H1 (cell line): ENCODE measurements at regions not wholly inside any gene's neighbourhood (a gene's known extent, or its start where the extent isn't known, plus 50 kb on each side); places are given as distances from the start of the nearest gene placed in this dataset.

Experiments
- CTCF ChIA-PET: fragments of 300-600 bp; sonication (Branson Sonifier 250); formaldehyde crosslinking; loops from one replicate; lab custom pipeline; 2021; ENCODE audit not compliant: partially characterized antibody; lab: Charles Lee
- POLR2A ChIA-PET: fragments of 300-600 bp; sonication (Branson Sonifier 250); formaldehyde crosslinking; loops from one replicate; lab custom pipeline; 2021; ENCODE audit warnings: inconsistent platforms; ENCODE audit not compliant: partially characterized antibody; lab: Charles Lee
- DNase-seq, 2 experiments: peaks; one replicate each; pipeline versions ENCODE4 v3.0.0 to v3.0.0-alpha.2; 2010 to 2022; ENCODE audit warnings: low spot score in 2 of 2, low read depth in 1 of 2, mixed read lengths in 1 of 2
- FAIRE-seq: peaks from 2 replicates; lab custom pipeline; 2011; peaks lifted over from hg19 to GRCh38; lab: Jason Lieb, UNC
- H2AFZ ChIP-seq: 2 replicates; pipeline ENCODE4 v1.8.1; 2012; ENCODE audit warnings: low read length, inconsistent platforms
- H2AK5ac ChIP-seq: 2 replicates; pipeline ENCODE4 v1.6.1; 2013; ENCODE audit warnings: low read depth, low read length
- H2BK120ac ChIP-seq: replicated peaks from 2 replicates; pipeline ENCODE3; 2013; ENCODE audit warnings: low read depth, low read length, inconsistent platforms
- H2BK12ac ChIP-seq: 2 replicates; pipeline ENCODE4 v1.6.1; 2013; ENCODE audit warnings: low read depth, low read length
- H2BK15ac ChIP-seq: 2 replicates; pipeline ENCODE4 v1.6.1; 2013; ENCODE audit warnings: low read length
- H2BK20ac ChIP-seq: 2 replicates; pipeline ENCODE4 v1.6.1; 2013; ENCODE audit warnings: low read length
- H2BK5ac ChIP-seq: 2 replicates; pipeline ENCODE4 v1.6.1; 2013; ENCODE audit warnings: low read depth, low read length
- H3K14ac ChIP-seq: 2 replicates; pipeline ENCODE4 v1.6.1; 2013; ENCODE audit warnings: inconsistent platforms; ENCODE audit not compliant: insufficient read length
- H3K18ac ChIP-seq: 2 replicates; pipeline ENCODE4 v1.6.1; 2013; ENCODE audit warnings: low read length; ENCODE audit errors: extremely low read depth
- H3K23ac ChIP-seq: 2 replicates; pipeline ENCODE4 v1.6.1; 2013; ENCODE audit warnings: inconsistent platforms; ENCODE audit not compliant: insufficient read length
- H3K23me2 ChIP-seq: 2 replicates; pipeline ENCODE4 v1.6.1; 2013; ENCODE audit warnings: low read depth, low read length
- H3K27ac ChIP-seq: 2 replicates; pipeline ENCODE4 v1.6.1; 2011; ENCODE audit warnings: low read depth, low read length, inconsistent platforms
- H3K27me3 ChIP-seq, 4 experiments: replicated peaks in 1 of 4; 1 replicate in 1 of 4; 2 replicates in 3 of 4; pipeline versions ENCODE4 v1.6.1 to v1.8.1; 2011 to 2013; ENCODE audit warnings: low read length in 3 of 4, mild to moderate bottlenecking in 3 of 4, inconsistent platforms in 2 of 4, mixed read lengths in 2 of 4, moderate library complexity in 1 of 4; ENCODE audit not compliant: control insufficient read depth in 3 of 4, insufficient read depth in 3 of 4; ENCODE audit errors: extremely low read depth in 1 of 4
- H3K36me3 ChIP-seq, 4 experiments: 2 replicates each; pipeline versions ENCODE4 v1.6.1 to v1.8.1; 2011 to 2013; ENCODE audit warnings: mild to moderate bottlenecking in 4 of 4, low read length in 3 of 4, moderate library complexity in 2 of 4, control low read depth in 1 of 4, inconsistent platforms in 1 of 4; ENCODE audit not compliant: insufficient read depth in 4 of 4, control insufficient read depth in 2 of 4
- H3K4ac ChIP-seq: replicated peaks from 2 replicates; pipeline ENCODE3; 2013; ENCODE audit warnings: low read length, low read depth, mixed read lengths, inconsistent platforms; ENCODE audit not compliant: insufficient read length
- H3K4me1 ChIP-seq, 4 experiments: replicated peaks in 1 of 4; 1 replicate in 1 of 4; 2 replicates in 3 of 4; pipeline versions ENCODE4 v1.6.1 to v1.8.1; 2011 to 2013; ENCODE audit warnings: low read length in 3 of 4, inconsistent platforms in 2 of 4, mixed read lengths in 1 of 4; ENCODE audit not compliant: insufficient read depth in 4 of 4, control insufficient read depth in 3 of 4
- H3K4me2 ChIP-seq, 2 experiments: 2 replicates each; pipeline versions ENCODE4 v1.6.1 to v1.8.1; 2011 to 2013; ENCODE audit warnings: low read depth in 2 of 2, low read length in 2 of 2, control low read depth in 1 of 2, inconsistent platforms in 1 of 2, mild to moderate bottlenecking in 1 of 2; ENCODE audit not compliant: insufficient read depth in 1 of 2
- H3K4me3 ChIP-seq, 4 experiments: fragments of 200-600, 300-600 bp in 1 of 4; sonication (generic), shearing (Covaris generic), sonication (Bioruptor Twin) in 1 of 4; 2 replicates each; pipeline versions ENCODE4 v1.5.1 to v1.8.1; 2011 to 2016; ENCODE audit warnings: low read length in 4 of 4, low read depth in 3 of 4, control low read depth in 2 of 4, inconsistent platforms in 2 of 4, mild to moderate bottlenecking in 2 of 4, mixed read lengths in 1 of 4, moderate library complexity in 1 of 4; ENCODE audit not compliant: insufficient read depth in 2 of 4; ENCODE audit errors: extremely low read depth in 1 of 4
- H3K56ac ChIP-seq: replicated peaks from 2 replicates; pipeline ENCODE3; 2013; ENCODE audit warnings: low read depth, mild to moderate bottlenecking, mixed read lengths, low read length, inconsistent platforms; ENCODE audit not compliant: insufficient read length
- H3K79me1 ChIP-seq: 2 replicates; pipeline ENCODE4 v1.6.1; 2013; ENCODE audit warnings: low read depth, low read length, control low read depth
- H3K79me2 ChIP-seq, 2 experiments: 2 replicates each; pipeline versions ENCODE4 v1.6.1 to v1.8.1; 2012 to 2013; ENCODE audit warnings: low read length in 2 of 2, mild to moderate bottlenecking in 2 of 2, inconsistent platforms in 1 of 2; ENCODE audit not compliant: insufficient read depth in 2 of 2, control insufficient read depth in 1 of 2
- H3K9ac ChIP-seq, 4 experiments: replicated peaks in 1 of 4; 1 replicate in 1 of 4; 2 replicates in 3 of 4; pipeline versions ENCODE4 v1.6.1 to v1.8.1; 2011 to 2013; ENCODE audit warnings: low read depth in 3 of 4, low read length in 3 of 4, control low read depth in 2 of 4, mild to moderate bottlenecking in 2 of 4, moderate library complexity in 2 of 4, inconsistent platforms in 1 of 4; ENCODE audit errors: extremely low read depth in 1 of 4
- H3K9me3 ChIP-seq, 2 experiments: 2 replicates each; pipeline versions ENCODE4 v1.6.1 to v1.8.1; 2012 to 2013; ENCODE audit warnings: mild to moderate bottlenecking in 2 of 2, moderate library complexity in 2 of 2, control low read depth in 1 of 2, inconsistent platforms in 1 of 2, low read depth in 1 of 2, low read length in 1 of 2, mixed read lengths in 1 of 2; ENCODE audit not compliant: insufficient read depth in 2 of 2
- H4K20me1 ChIP-seq, 2 experiments: replicated peaks in 1 of 2; 2 replicates each; pipeline versions ENCODE3 to v1.8.1; 2011 to 2013; ENCODE audit warnings: inconsistent platforms in 2 of 2, low read length in 2 of 2, mild to moderate bottlenecking in 1 of 2; ENCODE audit not compliant: insufficient read depth in 2 of 2, control insufficient read depth in 1 of 2
- H4K5ac ChIP-seq: 2 replicates; pipeline ENCODE4 v1.6.1; 2013; ENCODE audit warnings: low read length, low read depth, mixed read lengths, inconsistent platforms; ENCODE audit not compliant: insufficient read length
- H4K8ac ChIP-seq: 2 replicates; pipeline ENCODE4 v1.8.0; 2013; ENCODE audit warnings: mild to moderate bottlenecking, moderate library complexity, low read length, inconsistent platforms; ENCODE audit not compliant: insufficient read depth; ENCODE audit errors: extremely low read depth
- H4K91ac ChIP-seq: replicated peaks from 2 replicates; pipeline ENCODE3; 2013; ENCODE audit warnings: low read length, mixed read lengths, inconsistent platforms; ENCODE audit not compliant: insufficient read length
- CTCF ChIP-seq, 3 experiments: IDR thresholded peaks; 1 replicate in 2 of 3; 2 replicates in 1 of 3; pipeline versions ENCODE4 v1.5.1 to v1.6.1; 2011; ENCODE audit warnings: low read length in 3 of 3, mild to moderate bottlenecking in 3 of 3, inconsistent platforms in 2 of 3, low read depth in 1 of 3, moderate library complexity in 1 of 3; ENCODE audit not compliant: insufficient read depth in 1 of 3; ENCODE audit errors: control extremely low read depth in 1 of 3
- HDAC2 ChIP-seq, 2 experiments: fragments of 300-600 bp in 1 of 2; sonication (generic) in 1 of 2; IDR thresholded peaks; 2 replicates each; pipeline ENCODE4 v1.6.1; 2011 to 2012; ENCODE audit warnings: low read depth in 2 of 2, low read length in 2 of 2, mild to moderate bottlenecking in 2 of 2, moderate library complexity in 2 of 2, borderline replicate concordance in 1 of 2, inconsistent platforms in 1 of 2
- WGBS, 2 experiments: shearing (Covaris generic) in 1 of 2; methylation state at CpG; one replicate each; pipeline versions ENCODE4 v1.1.6 to v1.1.7; 2013 to 2015; ENCODE audit warnings: low lambda C conversion rate in 2 of 2, mixed read lengths in 2 of 2, inconsistent platforms in 1 of 2, low coverage in 1 of 2, missing lambda C conversion rate in 1 of 2; ENCODE audit not compliant: insufficient replicate concordance in 2 of 2, insufficient coverage in 1 of 2, insufficient read length in 1 of 2; ENCODE audit errors: extremely low coverage in 1 of 2, missing lambda C conversion rate in 1 of 2; 5-methylcytosine and 5-hydroxymethylcytosine counted together

GRCh38 chr9:12640016-12640587 is 53.1 kb upstream of the TYRP1 start:
- Histone ChIP-seq H3K14ac (no peak overlapping the region), H3K23ac (no peak overlapping the region), H3K79me1 (no peaks in the 10 kb centered on the region), H3K23me2 (no peaks in the 10 kb centered on the region; the same call in 1 of the 2 replicates), H3K27me3 (no peaks in the 10 kb centered on the region), H3K79me2 (no peaks in the 10 kb centered on the region), H3K36me3 (no peaks in the 10 kb centered on the region), H2BK12ac (no peak overlapping the region), H2AFZ (no peak overlapping the region), H3K56ac (no peak overlapping the region), H3K4me1 (no peaks in the 10 kb centered on the region), H4K20me1 (no peaks in the 10 kb centered on the region), H2AK5ac (no peak overlapping the region), H3K9ac (no peak overlapping the region), H3K4me2 (no peak overlapping the region), H4K5ac (no peak overlapping the region), H2BK20ac (no peak overlapping the region), H2BK15ac (no peak overlapping the region), H3K18ac (no peak overlapping the region), H3K4ac (no peak overlapping the region), H4K91ac (no peak overlapping the region), H2BK120ac (no peak overlapping the region), H3K9me3 (no peaks in the 10 kb centered on the region), H3K27ac (no peak overlapping the region), H2BK5ac (no peak overlapping the region), H4K8ac (no peak overlapping the region), H3K4me3 (no peak overlapping the region)
- ChIA-PET CTCF (interaction anchor here (0.6 to 2.9 kb wide), 19 partner anchors 9 to 1320 kb away, joined by 3 to 19 read pairs (median 3); no protein-coding TSS in a partner anchor), POLR2A (no interaction called here)
- FAIRE-seq (peak; percentile 68), DNase-seq (no peak)
- WGBS, 2 experiments: 61% methylated on average over 3 of the region's 3 CpGs; no CpG with 5 or more reads in 1 of the 2 experiments
- TF ChIP-seq CTCF (IDR thresholded peaks at IDR 0.05; ENCODE audit: control extremely low read depth in 1 of 3, insufficient read depth in 1 of 3, low read depth in 1 of 3, low read length in 3 of 3) (peak in 2 of 3 experiments; percentile 52 to 64; a peak in 2 of 4 replicates), HDAC2 (IDR thresholded peaks at IDR 0.05; ENCODE audit: borderline replicate concordance in 1 of 2, low read depth in 2 of 2, low read length in 2 of 2) (no peak)
